Stimulated activated CD4-positive, alpha-beta T cell treated with anti-CD3 and anti-CD28 coated beads, Interleukin-12 subunit alpha, Interleukin-12 subunit beta, amount 100 ng/mL, for 24 hours (primary cell): ENCODE measurements at regions not wholly inside any gene's neighbourhood (a gene's known extent, or its start where the extent isn't known, plus 50 kb on each side); places are given as distances from the start of the nearest gene placed in this dataset.
"Not testable (repeated sequence)": the region's sequence is repeated elsewhere in the genome, so short reads cannot be mapped to it uniquely, and the experiment has no call there.

Experiments used
- DNase-seq, 2 experiments: peaks; one replicate each; pipeline ENCODE4 v3.0.0-alpha.2; 2020; ENCODE audit warnings: low read depth in 2 of 2

GRCh38 chr2:82825410-82826090 lies 1633.5 kb downstream of the SUCLG1 start:
- no peak for DNase-seq

- DNase-seq = no peak
Measured at GRCh38 chr2:82823892-82824291, 1635.2 kb downstream of the SUCLG1 start.

GRCh38 chr2:82819951-82820350 lies 1639.1 kb downstream of the SUCLG1 start:
- DNase-seq = no peak

- DNase-seq = no peak
Measured at GRCh38 chr2:82814146-82814545, 1644.9 kb downstream of the SUCLG1 start.

GRCh38 chr2:82811946-82812345 lies 1647.1 kb downstream of the SUCLG1 start:
- DNase-seq = no peak

GRCh38 chr2:82803307-82803706 lies 1655.8 kb downstream of the SUCLG1 start:
- no peak for DNase-seq

GRCh38 chr2:82797469-82797868 lies 1661.6 kb downstream of the SUCLG1 start:
- no peak for DNase-seq

- no peak for DNase-seq
Measured at GRCh38 chr2:82796132-82796531, 1662.9 kb downstream of the SUCLG1 start.

GRCh38 chr2:82795446-82795845 lies 1663.6 kb downstream of the SUCLG1 start:
- DNase-seq = no peak

GRCh38 chr2:82793711-82794435 lies 1665.2 kb downstream of the SUCLG1 start:
- no peak for DNase-seq

GRCh38 chr2:82792316-82792715 lies 1666.8 kb downstream of the SUCLG1 start:
- no peak for DNase-seq

- DNase-seq = no peak
Measured at GRCh38 chr2:82790206-82791021, 1668.7 kb downstream of the SUCLG1 start.

- DNase-seq = no peak
Measured at GRCh38 chr2:82789851-82790205, 1669.3 kb downstream of the SUCLG1 start.

GRCh38 chr2:82781176-82781915 lies 1677.7 kb downstream of the SUCLG1 start:
- no peak for DNase-seq

- DNase-seq = no peak
Measured at GRCh38 chr2:82780050-82780449, 1679.0 kb downstream of the SUCLG1 start.

GRCh38 chr2:82752396-82752795 lies 1706.7 kb downstream of the SUCLG1 start:
- no peak for DNase-seq

- DNase-seq = no peak
Measured at GRCh38 chr2:82748653-82749052, 1710.4 kb downstream of the SUCLG1 start.

- no peak for DNase-seq
Measured at GRCh38 chr2:82740527-82740926, 1718.6 kb downstream of the SUCLG1 start.

- not testable (repeated sequence) for DNase-seq
Measured at GRCh38 chr2:82737965-82738364, 1721.1 kb downstream of the SUCLG1 start.

- no peak for DNase-seq
Measured at GRCh38 chr2:82735336-82735735, 1723.7 kb downstream of the SUCLG1 start.

- DNase-seq = no peak
Measured at GRCh38 chr2:82731824-82732223, 1727.3 kb downstream of the SUCLG1 start.

GRCh38 chr2:82730811-82731210 lies 1728.3 kb downstream of the SUCLG1 start:
- DNase-seq = no peak
